LoVo (cell line): ENCODE measurements at regions not wholly inside any gene's neighbourhood (a gene's known extent, or its start where the extent isn't known, plus 50 kb on each side); places are given as distances from the start of the nearest gene placed in this dataset.
"Not testable (repeated sequence)": the region's sequence is repeated elsewhere in the genome, so short reads cannot be mapped to it uniquely, and the experiment has no call there.

ENCODE experiments used
- DNase-seq: peaks from one replicate; pipeline ENCODE4 v3.0.0-alpha.2; 2016; ENCODE audit warnings: low spot score

DNA sequence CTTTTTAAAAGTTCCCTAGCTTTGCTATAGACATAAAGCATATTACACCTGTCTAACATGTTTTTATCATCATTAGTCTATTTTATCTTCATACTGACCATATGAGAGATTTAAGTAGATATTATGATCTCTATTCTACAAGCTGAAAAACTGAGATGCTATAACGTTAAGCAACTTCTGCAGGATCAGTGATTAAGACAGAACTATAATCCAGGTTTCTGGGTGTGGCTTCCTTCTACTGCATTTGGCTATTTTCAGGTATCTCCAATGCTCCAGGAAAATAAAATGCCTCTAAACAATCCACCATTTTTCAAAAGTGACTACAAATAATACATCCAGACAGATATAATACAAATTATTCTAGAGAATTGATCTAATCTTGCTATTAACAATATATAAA is 53.4 kb downstream of the RGS2 start:
- no peak for DNase-seq

DNA sequence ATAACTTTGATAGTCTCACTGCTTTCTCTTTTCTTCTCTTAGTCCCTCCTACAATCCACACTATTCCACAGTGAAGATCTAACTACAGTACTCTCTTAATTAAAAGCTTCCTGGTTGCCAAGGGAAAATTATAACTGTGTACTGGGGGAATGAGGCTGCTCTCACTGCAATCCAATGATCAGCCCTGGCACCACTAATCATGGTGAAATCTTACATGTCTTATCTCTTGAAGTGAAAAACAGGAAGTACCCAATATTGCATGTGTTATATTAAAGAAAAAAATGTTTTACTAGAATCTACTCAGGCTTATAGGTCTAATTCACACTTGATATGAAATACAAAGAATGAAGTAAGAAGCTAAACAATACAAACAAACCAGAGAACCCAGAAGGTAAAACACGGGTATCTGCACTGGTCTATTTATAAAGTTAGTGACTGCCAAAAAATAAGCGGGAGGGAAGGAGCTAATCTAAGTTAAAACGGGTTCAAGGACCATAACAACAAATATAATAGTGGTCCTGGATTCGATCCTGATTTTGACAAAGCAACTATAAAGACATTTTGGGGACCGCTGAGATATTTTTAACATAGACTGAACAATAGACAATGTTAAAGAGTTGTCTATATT is 57.5 kb downstream of the RGS2 start:
- no peak for DNase-seq

DNA sequence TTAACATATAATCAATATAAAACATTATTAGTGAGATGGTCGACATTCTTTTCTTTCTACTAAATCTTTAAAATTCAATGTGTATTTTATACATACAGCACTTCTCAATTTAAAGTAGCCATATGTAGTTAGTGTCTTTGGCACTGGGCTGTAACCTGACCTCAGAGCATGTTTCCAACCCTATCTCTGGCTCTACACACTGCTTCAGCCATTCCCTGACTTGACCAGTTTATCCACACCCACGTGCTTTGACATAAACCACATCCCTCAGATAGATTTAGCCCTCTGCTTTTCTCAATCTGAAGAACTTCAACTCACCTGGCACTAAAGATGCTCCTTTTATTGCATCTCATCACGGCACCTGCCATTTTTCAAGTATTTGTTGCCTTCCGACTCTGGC is 58.3 kb downstream of the RGS2 start:
- DNase-seq = no peak

DNA sequence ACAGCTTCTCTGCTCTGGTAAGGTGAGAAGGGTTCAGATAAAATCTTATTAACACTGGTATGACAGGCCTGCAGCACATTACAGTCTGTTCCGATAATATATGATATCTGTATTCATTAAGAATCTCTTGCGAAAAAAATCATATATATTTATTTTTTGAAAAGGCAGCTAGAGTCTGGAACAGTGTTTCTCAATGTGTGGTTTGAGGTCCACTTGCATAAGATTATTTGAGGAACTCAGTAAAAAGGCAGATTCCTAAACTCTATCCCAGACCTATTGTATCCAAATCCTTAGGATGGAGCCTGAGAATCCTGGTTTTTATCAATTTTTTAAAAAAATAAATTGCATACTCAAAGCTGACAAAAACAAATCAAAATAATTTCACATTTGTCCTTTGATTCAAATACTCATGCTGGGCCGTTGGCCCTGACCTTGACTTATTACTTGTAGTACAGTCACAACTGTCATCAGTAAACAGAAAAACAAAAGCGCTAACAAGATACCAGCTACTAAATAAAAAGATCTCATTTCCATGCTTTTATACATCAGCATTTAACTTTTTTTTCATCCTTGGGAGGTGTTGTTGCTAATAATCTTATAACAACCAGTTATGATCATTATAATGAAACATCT is 60.6 kb downstream of the RGS2 start:
- DNase-seq = no peak

DNA sequence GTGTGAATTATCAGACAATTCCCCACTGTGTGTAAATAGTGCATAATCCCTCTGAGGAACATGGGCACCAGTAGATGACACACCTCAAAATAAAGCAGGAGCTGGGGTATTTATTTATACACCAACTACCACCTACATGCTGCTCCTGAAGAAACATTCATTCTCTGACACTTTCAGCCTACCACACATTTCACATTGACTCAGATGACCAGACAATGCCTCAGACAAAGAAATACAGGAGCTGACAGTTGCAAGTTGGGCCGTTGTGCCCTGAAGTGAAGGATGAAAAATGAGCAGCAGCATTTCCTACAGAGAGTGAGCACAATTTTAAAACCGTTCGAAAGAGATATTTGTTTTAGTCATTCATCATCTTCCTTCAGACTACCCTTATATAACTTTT is 63.2 kb downstream of the RGS2 start:
- no peak for DNase-seq

DNA sequence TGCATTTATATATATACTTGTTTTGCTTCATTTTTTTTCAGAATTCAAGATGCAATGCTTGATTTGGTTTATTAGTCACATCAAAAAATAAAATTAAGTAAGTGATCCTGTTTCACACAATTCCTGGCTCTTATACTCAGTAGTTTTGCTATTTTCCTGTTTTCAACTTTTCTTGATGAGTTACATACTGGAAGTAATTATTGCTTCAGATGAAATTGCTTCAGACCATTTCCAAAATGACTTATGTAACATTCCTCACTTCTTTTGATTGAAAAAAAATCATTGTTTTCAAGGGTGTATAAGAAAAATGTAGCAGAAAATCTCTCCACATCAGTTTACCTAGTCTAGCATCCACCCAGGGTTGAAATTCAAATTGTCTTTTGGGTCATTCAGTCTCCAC is 65.0 kb downstream of the RGS2 start:
- DNase-seq = no peak

DNA sequence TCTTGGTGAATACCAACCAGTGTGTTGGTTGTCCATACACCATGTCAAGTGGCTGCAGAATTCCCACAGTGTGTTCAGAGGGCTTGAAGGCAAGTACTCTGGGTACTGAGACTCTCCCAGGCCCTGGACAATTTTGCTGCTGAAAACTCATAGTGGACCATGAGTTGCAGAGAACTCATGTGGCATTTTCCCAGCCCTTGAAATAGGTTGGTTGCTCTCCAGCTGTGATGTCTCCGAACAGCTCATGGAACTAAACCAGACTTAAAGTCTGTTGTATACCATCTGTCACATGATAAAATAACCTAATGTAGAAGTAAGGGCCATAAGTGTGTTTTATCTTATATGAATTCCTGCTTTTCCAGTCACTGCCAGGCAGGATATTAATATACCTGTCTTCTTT is 67.8 kb downstream of the RGS2 start:
- DNase-seq = no peak

DNA sequence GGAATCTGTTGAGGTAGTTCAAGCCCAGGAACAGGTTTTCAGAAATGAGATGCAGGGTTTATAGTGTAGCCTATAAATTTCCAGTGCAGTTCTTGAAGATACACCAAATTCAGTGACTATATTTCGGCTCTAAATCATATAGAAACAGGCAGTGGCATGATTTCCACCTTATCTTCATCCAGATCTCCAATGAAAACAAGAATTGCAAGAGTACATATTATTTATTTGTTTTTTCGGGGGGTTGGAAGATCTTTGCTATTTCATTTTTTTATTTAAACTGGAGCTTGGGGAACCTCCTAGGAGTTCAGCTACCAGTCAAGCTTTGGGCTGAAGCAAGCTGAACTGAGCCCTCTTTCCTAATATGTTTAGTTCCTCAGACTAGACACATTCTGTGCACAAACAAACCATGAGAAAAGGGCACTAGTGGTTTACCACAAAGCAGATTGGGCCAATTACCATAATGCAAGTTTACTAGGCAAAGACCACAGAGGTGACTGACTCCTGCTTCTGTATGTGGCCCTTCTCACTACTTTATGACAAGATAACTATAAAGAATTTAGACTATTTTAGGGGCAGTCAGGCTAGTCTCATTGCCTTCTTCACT is 68.5 kb downstream of the RGS2 start:
- DNase-seq = no peak

DNA sequence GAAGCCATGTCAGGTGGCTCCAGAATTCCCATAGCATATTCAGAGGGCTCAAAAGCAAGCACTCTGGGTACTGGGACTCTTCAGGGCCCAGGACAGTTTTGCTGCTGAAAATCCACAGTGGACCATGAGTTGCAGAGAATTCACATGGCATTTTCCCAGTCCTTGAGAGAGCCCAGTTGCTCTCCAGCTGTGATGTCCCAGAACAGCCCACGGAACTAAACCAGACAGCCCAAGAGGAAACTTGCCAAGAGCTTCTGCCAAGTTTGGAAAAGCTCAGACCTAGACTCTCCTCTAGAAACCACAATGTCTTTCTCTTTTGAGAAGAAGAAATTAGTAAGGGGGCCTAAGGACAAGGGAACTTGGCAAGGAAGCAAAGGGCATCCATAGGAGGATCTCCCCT is 69.4 kb downstream of the RGS2 start:
- no peak for DNase-seq

DNA sequence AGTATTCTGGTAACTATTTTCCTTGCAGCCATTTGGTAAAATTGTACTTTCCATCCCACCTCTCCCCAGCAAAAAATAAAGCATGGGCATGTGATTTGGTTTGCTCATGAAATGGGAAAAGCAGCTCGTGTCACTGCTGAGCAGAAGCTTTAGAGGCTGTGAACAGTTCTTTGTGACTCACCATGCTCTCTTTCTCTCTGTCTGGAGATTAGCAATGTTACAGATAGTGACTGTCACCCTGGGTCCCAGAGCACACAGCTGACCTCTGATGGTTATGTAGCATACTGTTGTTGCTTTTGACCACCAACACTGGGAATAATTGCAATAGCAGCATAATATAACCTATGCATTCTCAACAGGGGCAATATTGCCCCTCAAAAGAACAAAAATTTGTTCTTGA is 70.6 kb downstream of the RGS2 start:
- no peak for DNase-seq

DNA sequence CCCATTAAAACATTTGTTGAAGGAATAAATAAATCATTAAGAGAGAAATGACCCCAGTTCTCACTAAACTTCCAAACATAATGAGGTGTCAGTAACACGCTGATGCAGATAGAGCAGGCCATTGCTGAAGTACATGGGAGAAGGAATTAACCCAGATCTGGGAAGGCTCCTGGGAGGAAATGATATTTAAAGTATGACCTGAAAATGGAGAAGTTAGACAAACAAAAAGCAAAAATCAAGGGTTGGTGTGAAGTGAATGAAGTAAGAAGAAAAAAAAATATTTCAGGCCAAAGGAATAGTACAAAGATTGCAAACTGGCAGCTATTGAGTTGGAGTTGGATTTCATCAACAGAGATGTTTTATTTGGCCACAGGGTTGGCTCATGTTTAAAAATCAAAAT is 71.4 kb downstream of the RGS2 start:
- no peak for DNase-seq

DNA sequence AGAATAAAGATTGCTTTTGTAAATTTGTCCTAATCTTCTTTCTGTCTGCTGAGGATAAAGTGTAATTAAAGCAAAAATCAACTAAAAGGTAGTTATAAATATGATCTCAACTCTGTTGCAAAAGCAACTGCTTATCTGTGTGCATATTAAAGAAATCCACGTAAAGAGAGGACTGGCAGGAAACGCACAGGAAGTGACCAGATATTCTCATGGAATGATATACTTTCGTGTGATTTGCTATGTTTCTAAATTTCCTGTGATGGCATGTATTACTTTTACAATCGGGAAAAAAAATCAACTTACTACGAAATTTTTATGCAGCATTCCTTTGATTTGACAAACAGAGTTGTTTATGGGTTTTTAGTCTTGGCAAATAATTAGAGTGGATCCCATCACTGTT is 75.4 kb downstream of the RGS2 start:
- DNase-seq = no peak

DNA sequence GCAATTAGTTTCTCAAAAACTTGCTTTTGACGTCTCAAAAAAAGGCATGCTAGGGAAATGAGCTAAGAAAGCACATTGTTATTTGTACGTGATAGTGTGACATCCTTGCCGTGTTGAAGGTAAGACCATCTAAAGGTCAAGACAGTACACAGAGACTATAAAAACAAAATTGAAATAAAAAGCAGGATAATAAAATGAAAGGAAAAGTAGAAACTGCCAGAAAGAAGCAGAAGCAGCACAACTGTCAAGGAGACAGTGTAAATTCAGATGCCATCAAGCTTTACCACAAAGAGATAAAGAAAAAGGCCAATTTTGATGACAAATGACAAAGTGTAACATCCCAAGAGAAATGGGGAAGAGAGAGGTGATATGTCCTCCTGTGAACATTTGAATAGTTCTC is 76.5 kb downstream of the RGS2 start:
- not testable (repeated sequence) for DNase-seq

DNA sequence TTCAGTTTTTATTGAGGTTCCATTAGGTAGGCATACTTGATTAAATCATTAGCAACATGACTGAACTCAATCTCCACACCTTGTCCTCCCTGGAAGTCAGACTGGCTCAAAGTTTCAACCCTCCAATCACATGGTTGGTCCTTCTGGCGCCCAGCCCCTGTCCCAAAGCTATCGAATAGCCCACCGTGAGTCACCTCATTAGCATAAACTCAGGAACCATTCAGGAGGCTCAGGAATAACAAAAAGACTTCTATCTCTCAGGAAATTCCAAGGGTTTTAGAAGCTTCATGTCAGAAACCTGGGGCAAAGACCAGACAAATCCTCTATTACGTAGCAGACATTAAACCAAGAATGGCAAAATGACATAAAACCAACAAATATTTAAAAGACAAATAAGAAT is 78.6 kb downstream of the RGS2 start:
- no peak for DNase-seq

DNA sequence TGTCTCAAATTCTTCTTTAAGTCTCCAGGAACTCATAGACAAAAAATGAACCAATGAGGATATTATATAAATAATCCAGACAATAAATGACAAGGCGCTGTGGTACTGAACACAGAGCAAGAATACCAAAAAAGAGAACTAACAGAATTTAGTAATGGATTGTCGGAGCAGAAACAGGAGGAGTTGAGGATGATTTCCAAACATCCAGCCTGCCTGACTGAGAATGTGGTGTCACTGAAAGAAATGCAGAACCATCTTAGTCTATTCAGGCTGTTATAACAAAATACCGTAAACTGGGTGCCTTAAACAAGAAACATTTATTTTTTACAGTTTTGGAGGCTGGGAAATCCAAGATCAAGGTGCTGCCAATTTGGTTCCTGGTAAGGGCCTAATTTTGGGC is 79.7 kb downstream of the RGS2 start:
- no peak for DNase-seq

DNA sequence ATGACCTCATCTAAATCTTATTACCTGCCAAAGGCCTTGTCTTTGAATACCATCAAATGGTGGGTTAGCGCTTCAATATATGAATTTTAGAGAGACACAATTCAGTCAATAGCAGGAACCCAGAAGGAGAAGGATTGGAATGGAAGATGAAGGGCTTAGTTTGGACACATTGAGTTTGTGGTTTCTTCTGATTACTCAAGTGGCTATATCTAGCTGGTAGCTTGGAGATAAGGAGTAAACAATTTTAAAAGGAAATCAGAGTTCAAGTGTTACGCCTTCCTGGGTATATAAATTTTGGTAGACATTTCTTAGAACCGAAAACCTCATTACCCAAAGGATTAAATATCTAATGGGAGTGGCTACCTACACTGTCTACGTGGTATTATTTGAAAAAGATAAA is 80.2 kb downstream of the RGS2 start:
- DNase-seq = no peak

DNA sequence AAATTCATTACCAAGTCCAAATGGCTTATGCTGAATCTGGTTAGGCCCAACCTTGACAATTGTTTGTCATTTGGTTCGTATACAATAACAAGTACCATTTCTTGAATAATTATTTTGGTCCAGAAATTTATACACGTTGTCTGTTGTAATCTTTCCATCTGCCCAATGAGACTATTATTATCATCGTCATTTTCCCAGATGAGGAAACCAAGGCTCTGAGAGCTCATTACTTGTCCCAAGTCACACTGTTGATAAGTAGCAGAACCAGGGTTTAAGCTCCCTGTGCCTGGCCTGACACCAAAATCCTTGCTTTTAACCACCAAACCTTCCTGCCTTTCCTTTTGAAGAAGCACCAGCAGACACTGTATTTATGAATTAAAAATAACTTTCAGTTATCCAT is 81.3 kb downstream of the RGS2 start:
- no peak for DNase-seq

DNA sequence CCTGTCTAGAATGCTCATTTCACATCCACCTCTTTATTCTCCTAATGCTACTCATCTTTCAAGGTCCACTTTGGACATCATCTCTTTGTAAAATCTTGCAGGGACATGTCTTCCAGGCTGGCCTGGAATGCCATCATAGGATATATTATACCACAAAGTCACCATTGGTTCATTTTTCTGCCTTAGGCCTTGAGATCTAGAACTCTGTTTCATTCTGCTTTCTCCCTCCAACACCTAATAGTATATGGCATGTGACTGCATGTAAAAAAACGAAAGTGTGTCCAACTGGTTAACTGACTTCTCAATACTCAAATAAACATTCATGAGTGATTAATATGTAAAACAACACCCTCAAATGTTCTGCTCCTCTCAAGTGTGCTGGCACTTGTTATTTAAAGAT is 84.1 kb downstream of the RGS2 start:
- DNase-seq = no peak

DNA sequence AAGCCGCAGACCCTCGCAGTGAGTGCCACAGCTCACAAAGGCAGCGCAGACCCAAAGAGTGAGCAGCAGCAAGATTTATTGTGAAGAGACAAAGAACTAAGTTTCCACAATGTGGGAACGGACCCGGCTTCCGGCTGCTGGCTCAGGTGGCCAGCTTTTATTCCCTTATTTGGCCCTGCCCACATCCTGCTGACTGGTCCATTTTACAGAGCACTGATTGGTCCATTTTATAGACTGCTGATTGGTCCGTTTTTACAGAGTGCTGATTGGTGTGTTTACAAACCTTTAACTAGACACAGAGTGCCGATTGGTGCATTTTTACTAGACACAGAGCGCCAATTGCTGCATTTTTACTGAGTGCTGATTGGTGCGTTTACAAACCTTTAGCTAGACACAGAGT is 86.6 kb downstream of the RGS2 start:
- not testable (repeated sequence) for DNase-seq

DNA sequence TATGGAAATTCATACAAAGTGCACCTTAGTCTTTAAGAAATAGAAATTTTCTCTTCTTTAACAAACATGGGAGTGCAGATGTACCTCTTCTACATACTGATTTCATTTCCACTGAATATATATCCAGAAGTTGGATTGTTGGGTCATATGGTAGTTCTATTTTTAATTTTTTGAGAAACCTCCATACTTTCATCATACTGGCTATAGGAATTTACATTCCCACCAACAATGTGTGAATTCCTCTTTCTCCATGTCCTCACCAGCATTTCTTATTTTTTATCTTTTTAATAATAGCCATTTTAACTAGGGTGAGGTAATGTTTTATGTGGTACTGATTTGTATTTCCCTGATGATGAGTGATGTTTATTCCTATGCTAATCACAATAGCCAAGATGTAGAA is 87.5 kb downstream of the RGS2 start:
- no peak for DNase-seq

DNA sequence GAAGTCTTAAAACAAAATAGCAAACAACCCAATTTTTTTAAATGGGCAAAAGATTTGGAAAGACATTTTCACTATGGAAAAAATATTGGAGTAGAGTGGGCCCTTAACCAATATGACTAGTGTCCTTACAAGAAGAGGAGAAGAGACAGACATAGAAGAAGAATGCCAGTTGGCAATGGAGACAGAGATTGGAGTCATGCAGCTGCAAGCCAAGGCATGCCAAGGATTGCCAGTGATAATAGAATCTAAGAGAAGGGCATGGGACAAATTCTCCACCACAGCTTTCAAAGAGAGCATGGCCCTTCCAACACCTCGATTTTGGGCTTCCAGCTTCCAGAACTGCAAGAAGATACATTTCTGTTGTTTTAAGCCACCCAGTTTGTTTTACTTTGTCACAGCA is 92.7 kb downstream of the RGS2 start:
- no peak for DNase-seq

DNA sequence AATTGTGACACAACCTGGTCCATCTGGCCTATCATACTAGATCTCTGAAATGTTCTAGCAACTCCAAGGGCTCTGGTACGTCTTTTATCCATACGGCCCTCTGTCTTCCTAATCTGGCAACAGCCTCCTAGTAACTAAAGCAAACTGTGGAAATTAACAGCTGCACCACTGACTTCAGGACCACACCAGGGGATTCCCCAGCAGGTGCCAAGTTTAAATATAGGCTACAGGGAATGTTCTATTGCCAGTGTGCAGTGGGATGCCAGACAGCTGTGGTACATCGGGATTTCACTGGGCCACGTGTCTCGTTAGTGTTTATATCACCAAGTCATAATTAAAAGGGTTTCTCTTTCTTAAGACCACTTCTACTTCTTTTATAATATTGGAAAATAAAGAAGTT is 94.3 kb downstream of the RGS2 start:
- no peak for DNase-seq

DNA sequence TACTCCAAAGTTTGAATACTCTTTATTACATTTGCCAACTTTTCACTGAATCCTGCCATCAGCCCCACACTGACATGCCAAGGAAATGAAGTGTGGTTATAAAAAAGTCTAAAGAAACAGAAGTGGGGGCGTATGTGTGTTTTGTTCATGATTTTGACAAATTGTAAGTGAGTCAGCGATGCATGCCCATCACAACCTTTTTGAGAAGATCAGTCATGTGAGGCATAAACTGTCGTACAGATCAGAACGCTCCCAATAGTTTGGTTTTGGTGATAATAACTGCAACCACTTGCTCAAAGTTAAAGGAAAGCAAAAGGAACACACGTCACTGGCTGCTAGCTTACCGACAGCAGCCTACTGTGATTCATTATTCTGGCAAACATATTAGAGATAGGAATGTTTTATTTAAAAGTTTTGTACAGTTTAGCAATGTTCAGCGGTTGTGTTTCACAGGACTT is 95.6 kb downstream of the RGS2 start:
- no peak for DNase-seq

DNA sequence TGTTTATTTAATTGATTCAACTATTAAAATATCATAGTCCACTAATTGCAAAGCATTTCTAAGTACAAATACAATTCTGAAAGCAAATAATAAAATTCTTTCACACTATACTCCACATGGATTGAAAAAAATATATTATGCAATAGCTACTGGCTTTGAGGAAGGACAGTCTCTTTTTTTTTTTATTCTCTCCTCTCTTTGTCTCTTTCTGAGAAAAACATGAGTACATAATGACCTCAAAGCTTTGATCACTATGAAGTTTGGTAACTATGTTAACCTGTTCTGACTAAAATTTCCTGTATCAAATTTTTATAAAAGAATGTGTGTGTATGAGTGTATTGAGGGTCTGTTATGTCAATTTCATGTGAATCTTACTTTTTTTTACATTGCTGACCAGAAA is 96.2 kb downstream of the RGS2 start:
- no peak for DNase-seq
